A673 (cell line): ENCODE measurements at regions not wholly inside any gene's neighbourhood (a gene's known extent, or its start where the extent isn't known, plus 50 kb on each side); places are given as distances from the start of the nearest gene placed in this dataset.

Source experiments
- EZH2 ChIP-seq: fragments of 200-600 bp; sonication (generic); IDR thresholded peaks from 2 replicates; pipeline ENCODE4 v1.6.1; 2017; ENCODE audit warnings: borderline replicate concordance, low read depth, mild to moderate bottlenecking, mixed read lengths, antibody characterized with exemption, low read length; ENCODE audit not compliant: poor library complexity, severe bottlenecking
- TF ChIP-seq, protein P1 (sequence below): fragments of 300-800, 200-600 bp; sonication (generic); conservative IDR thresholded peaks from 2 replicates; pipeline ENCODE4 v1.5.1; 2017; ENCODE audit warnings: low read depth, mild to moderate bottlenecking, antibody characterized with exemption, low read length, moderate library complexity, mixed read lengths

DNA sequence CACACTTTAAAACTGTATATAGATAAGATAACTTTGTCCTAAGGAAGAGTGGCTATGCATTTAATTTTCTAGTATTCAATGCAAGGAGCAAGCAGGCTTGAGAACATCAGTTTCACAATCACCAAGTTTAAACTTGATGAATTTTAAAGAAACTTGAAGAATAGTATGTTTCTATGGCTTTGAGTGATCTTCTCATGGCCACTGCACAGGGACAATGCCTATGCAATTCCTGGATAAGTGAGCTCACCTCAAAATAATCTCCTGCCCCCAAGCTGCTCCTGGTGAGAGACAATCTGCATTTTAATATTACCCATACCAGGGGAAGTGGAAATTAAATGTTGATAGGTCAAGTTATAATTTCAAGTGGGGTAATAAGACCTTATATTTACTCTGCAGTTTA is 376.6 kb upstream of the CBLB start:
- TF ChIP-seq EZH2, result no peak
- TF ChIP-seq, protein P1, sequence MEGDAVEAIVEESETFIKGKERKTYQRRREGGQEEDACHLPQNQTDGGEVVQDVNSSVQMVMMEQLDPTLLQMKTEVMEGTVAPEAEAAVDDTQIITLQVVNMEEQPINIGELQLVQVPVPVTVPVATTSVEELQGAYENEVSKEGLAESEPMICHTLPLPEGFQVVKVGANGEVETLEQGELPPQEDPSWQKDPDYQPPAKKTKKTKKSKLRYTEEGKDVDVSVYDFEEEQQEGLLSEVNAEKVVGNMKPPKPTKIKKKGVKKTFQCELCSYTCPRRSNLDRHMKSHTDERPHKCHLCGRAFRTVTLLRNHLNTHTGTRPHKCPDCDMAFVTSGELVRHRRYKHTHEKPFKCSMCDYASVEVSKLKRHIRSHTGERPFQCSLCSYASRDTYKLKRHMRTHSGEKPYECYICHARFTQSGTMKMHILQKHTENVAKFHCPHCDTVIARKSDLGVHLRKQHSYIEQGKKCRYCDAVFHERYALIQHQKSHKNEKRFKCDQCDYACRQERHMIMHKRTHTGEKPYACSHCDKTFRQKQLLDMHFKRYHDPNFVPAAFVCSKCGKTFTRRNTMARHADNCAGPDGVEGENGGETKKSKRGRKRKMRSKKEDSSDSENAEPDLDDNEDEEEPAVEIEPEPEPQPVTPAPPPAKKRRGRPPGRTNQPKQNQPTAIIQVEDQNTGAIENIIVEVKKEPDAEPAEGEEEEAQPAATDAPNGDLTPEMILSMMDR, result no peak
